Ascending aorta (tissue), 2 donors: ENCODE measurements at regions not wholly inside any gene's neighbourhood (a gene's known extent, or its start where the extent isn't known, plus 50 kb on each side); places are given as distances from the start of the nearest gene placed in this dataset.
"Not testable (repeated sequence)": the region's sequence is repeated elsewhere in the genome, so short reads cannot be mapped to it uniquely, and the experiment has no call there.

ENCODE experiments used
- DNase-seq, 2 donors: peaks; one replicate each; pipeline ENCODE4 v3.0.0-alpha.2; 2019; ENCODE audit warnings: low spot score in 2 of 2
- H3K27ac ChIP-seq, 2 donors: fragments of 200-600 bp; sonication (generic); one replicate each; pipeline ENCODE4 v1.5.1; 2016 to 2017; ENCODE audit warnings: mild to moderate bottlenecking in 1 of 2
- H3K27me3 ChIP-seq: fragments of 200-600 bp; sonication (generic); one replicate; pipeline ENCODE4 v1.5.1; 2017
- H3K36me3 ChIP-seq, 2 donors: fragments of 200-600 bp; sonication (generic); one replicate each; pipeline ENCODE4 v1.5.1; 2016
- H3K4me1 ChIP-seq, 2 donors: fragments of 200-600 bp; sonication (generic); one replicate each; pipeline ENCODE4 v1.5.1; 2016 to 2017; ENCODE audit warnings: mild to moderate bottlenecking in 1 of 2
- H3K4me3 ChIP-seq, 2 donors: fragments of 200-600 bp; sonication (generic); one replicate each; pipeline ENCODE4 v1.5.1; 2016 to 2017; ENCODE audit warnings: mild to moderate bottlenecking in 1 of 2
- H3K9me3 ChIP-seq, 2 donors: fragments of 200-600 bp; sonication (generic); one replicate each; pipeline ENCODE4 v1.5.1; 2016
- CTCF ChIP-seq, 3 experiments: fragments of 200-600 bp in 2 of 3; fragments of 450-650 bp in 1 of 3; sonication (generic) in 2 of 3; IDR thresholded peaks; one replicate each; pipeline ENCODE4 v1.5.1; 2016 to 2019; ENCODE audit warnings: antibody characterized with exemption in 3 of 3, mild to moderate bottlenecking in 1 of 3, moderate library complexity in 1 of 3
- intact Hi-C: fragments of 100-400 bp; cut with DNase I; formaldehyde crosslinking; loops from one replicate; pipeline ENCODE4 v1.15.1; 2023

- intact Hi-C loops, result no loop called here
- Histone ChIP-seq H3K27me3 (no peaks in the 10 kb centered on the region), H3K4me3 (no peak overlapping the region), H3K4me1 (no peaks in the 10 kb centered on the region), H3K9me3 (peaks cover 0 to under 1% of the 10 kb centered on the region in 2 donors), H3K36me3 (no peaks in the 10 kb centered on the region), H3K27ac (no peak overlapping the region)
- no peak for TF ChIP-seq CTCF (IDR thresholded peaks at IDR 0.05)
- no peak for DNase-seq
Measured at GRCh38 chr7:12002428-12002827, 170.4 kb upstream of the THSD7A start.

DNA sequence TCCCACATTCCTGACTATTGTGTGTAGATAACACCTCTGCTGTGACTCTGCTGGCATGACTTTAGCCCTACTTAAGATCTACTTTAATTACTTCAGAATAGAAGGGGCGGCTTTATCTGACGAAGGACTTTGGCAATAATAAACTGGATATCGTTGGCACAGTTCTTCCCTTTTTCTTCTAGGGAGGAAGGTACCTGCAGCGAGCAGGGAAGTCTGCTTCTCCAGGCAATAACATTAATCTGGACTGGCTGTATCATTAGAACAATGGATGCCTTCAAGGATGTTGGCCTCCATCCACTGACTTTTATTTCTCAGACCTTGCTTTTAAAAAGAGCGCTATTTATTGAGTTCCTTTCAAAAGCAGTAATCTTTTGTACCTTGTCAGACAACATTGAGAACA is 172.6 kb upstream of the THSD7A start:
- no peaks in the 10 kb centered on the region for H3K27me3 ChIP-seq
- no peak overlapping the region for H3K27ac ChIP-seq
- no peaks in the 10 kb centered on the region for H3K4me1 ChIP-seq
- no peaks in the 10 kb centered on the region for H3K9me3 ChIP-seq
- no peak for TF ChIP-seq CTCF (IDR thresholded peaks at IDR 0.05)
- H3K4me3 ChIP-seq, result no peak overlapping the region
- intact Hi-C loops, result no loop called here
- no peaks in the 10 kb centered on the region for H3K36me3 ChIP-seq
- no peak for DNase-seq

DNA sequence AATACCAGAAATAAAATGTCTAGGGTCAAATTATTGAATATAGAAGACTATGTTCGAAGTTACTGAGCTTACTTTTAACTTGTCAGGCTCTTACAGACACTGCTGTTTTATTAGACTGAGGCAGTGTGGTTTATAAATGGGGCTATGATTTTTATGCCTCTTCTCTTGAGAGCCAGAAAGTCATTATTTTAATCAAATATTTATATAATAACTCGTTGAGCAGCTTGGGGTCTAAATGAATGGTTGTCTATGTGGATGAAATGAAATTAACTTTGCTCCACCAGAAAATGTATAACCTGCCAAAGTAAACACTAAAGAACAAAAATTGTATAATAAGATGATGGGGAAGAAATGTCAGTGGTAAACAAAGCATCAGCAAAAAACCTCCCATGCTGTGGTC is 175.6 kb upstream of the THSD7A start:
- no peak for DNase-seq
- TF ChIP-seq CTCF (IDR thresholded peaks at IDR 0.05), result no peak
- Histone ChIP-seq H3K9me3 (no peaks in the 10 kb centered on the region), H3K27ac (no peak overlapping the region), H3K27me3 (no peaks in the 10 kb centered on the region), H3K4me3 (no peak overlapping the region), H3K36me3 (no peaks in the 10 kb centered on the region), H3K4me1 (no peaks in the 10 kb centered on the region)
- intact Hi-C loops, result no loop called here

- no peaks in the 10 kb centered on the region for H3K27me3 ChIP-seq
- DNase-seq, result no peak
- H3K9me3 ChIP-seq, result no peaks in the 10 kb centered on the region
- H3K36me3 ChIP-seq, result no peaks in the 10 kb centered on the region
- no peaks in the 10 kb centered on the region for H3K4me1 ChIP-seq
- H3K27ac ChIP-seq, result no peak overlapping the region
- H3K4me3 ChIP-seq, result no peak overlapping the region
- intact Hi-C loops, result no loop called here
- TF ChIP-seq CTCF (IDR thresholded peaks at IDR 0.05), result no peak
Measured at GRCh38 chr7:12013983-12014382, 182.0 kb upstream of the THSD7A start.

DNA sequence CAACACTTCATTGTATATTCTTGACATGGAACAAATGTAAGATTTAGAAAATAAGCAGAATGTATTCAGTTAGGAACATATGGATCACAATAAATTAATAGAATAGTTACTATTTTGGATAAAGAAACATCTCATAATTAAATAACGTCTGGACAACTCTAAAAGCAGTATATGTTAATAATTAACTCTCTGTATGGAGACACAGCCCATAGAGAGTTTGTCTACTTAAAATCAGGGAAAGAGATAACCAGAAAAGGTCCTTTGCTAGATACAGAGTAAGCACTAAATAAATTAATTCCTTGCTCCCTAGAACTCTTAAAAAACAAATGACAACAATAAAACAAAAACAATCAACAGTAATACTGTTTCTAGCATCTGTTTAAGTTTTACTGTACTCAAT is 184.4 kb upstream of the THSD7A start:
- no peak for TF ChIP-seq CTCF (IDR thresholded peaks at IDR 0.05)
- intact Hi-C loops, result no loop called here
- Histone ChIP-seq H3K9me3 (no peaks in the 10 kb centered on the region), H3K4me1 (no peaks in the 10 kb centered on the region), H3K27ac (no peak overlapping the region), H3K4me3 (no peak overlapping the region), H3K27me3 (no peaks in the 10 kb centered on the region), H3K36me3 (no peaks in the 10 kb centered on the region)
- no peak for DNase-seq

GRCh38 chr7:12017046-12017445 is 185.0 kb upstream of the THSD7A start:
- Histone ChIP-seq H3K4me1 (no peaks in the 10 kb centered on the region), H3K27ac (no peak overlapping the region), H3K4me3 (no peak overlapping the region), H3K9me3 (no peaks in the 10 kb centered on the region), H3K27me3 (no peaks in the 10 kb centered on the region), H3K36me3 (no peaks in the 10 kb centered on the region)
- TF ChIP-seq CTCF (IDR thresholded peaks at IDR 0.05), result no peak
- intact Hi-C loops, result no loop called here
- no peak for DNase-seq

DNA sequence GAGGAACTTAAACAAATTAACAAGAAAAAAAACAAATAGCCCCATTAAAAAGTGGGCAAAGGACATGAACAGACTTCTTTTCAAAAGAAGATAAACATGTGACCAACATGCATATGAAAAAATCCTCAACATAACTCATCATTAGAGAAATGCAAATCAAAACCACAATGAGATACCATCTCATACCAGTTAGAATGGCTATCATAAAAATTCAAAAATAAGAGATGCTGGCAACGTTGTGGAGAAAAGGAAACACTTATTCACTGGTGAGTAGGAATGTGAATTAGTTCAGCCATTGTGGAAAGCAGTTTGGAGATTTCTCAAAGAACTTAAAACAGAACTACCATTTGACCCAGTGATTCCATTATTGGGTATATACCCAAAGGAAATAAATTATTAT is 189.1 kb upstream of the TMEM106B start:
- H3K4me3 ChIP-seq, intact Hi-C loops, H3K9me3 ChIP-seq, DNase-seq, H3K27me3 ChIP-seq, H3K36me3 ChIP-seq, H3K4me1 ChIP-seq, H3K27ac ChIP-seq: not testable (repeated sequence)
